Glutamatergic neuron (in vitro differentiated cells): ENCODE measurements at regions not wholly inside any gene's neighbourhood (a gene's known extent, or its start where the extent isn't known, plus 50 kb on each side); places are given as distances from the start of the nearest gene placed in this dataset.

Experiments used
- DNase-seq: peaks from one replicate; pipeline ENCODE4 v3.0.0; 2022
- H3K27ac Mint-ChIP-seq: one replicate; pipeline ENCODE4 v1.8.0; 2020; ENCODE audit warnings: mild to moderate bottlenecking, mixed read lengths, inconsistent platforms; ENCODE audit not compliant: unreplicated experiment
- H3K27me3 Mint-ChIP-seq: one replicate; pipeline ENCODE4 v1.8.0; 2020; ENCODE audit warnings: mild to moderate bottlenecking, moderate library complexity, mixed read lengths, inconsistent platforms; ENCODE audit not compliant: unreplicated experiment
- H3K36me3 Mint-ChIP-seq: one replicate; pipeline ENCODE4 v1.8.0; 2020; ENCODE audit warnings: mild to moderate bottlenecking, mixed read lengths, inconsistent platforms; ENCODE audit not compliant: unreplicated experiment
- H3K4me1 Mint-ChIP-seq: one replicate; pipeline ENCODE4 v1.8.0; 2020; ENCODE audit warnings: mild to moderate bottlenecking, low read depth, mixed read lengths, inconsistent platforms; ENCODE audit not compliant: unreplicated experiment
- H3K4me3 Mint-ChIP-seq: one replicate; pipeline ENCODE4 v1.8.0; 2020; ENCODE audit warnings: mild to moderate bottlenecking, mixed read lengths, inconsistent platforms; ENCODE audit not compliant: unreplicated experiment
- H3K9me3 Mint-ChIP-seq: one replicate; pipeline ENCODE4 v1.8.0; 2020; ENCODE audit warnings: mild to moderate bottlenecking, moderate library complexity, mixed read lengths, inconsistent platforms; ENCODE audit not compliant: unreplicated experiment
- CTCF ChIP-seq: fragments of 200-600 bp; sonication (generic); IDR thresholded peaks from one replicate; pipeline ENCODE4 v1.5.0; 2021; ENCODE audit not compliant: partially characterized antibody, unreplicated experiment

- Mint-ChIP-seq H3K4me1 (peaks cover 3% of the 10 kb centered on the region), H3K27me3 (no peaks in the 10 kb centered on the region), H3K36me3 (no peaks in the 10 kb centered on the region), H3K27ac (no peak overlapping the region), H3K4me3 (no peak overlapping the region), H3K9me3 (peaks cover 2% of the 10 kb centered on the region)
- TF ChIP-seq CTCF, result no peak
- DNase-seq, result no peak
Observed at GRCh38 chrX:45602151-45602550, 401.5 kb upstream of the DIPK2B start.

GRCh38 chrX:45601052-45601451, 400.4 kb upstream of the DIPK2B start:
- H3K27ac Mint-ChIP-seq, result no peak overlapping the region
- no peaks in the 10 kb centered on the region for H3K27me3 Mint-ChIP-seq
- no peak for TF ChIP-seq CTCF
- peaks cover 2% of the 10 kb centered on the region for H3K9me3 Mint-ChIP-seq
- H3K4me1 Mint-ChIP-seq, result peaks cover 3% of the 10 kb centered on the region
- no peak for DNase-seq
- no peaks in the 10 kb centered on the region for H3K36me3 Mint-ChIP-seq
- no peak overlapping the region for H3K4me3 Mint-ChIP-seq

GRCh38 chrX:45598861-45599260, 398.2 kb upstream of the DIPK2B start:
- no peak for DNase-seq
- peaks cover 3% of the 10 kb centered on the region for H3K4me1 Mint-ChIP-seq
- H3K4me3 Mint-ChIP-seq, result no peak overlapping the region
- no peak for TF ChIP-seq CTCF
- H3K36me3 Mint-ChIP-seq, result no peaks in the 10 kb centered on the region
- H3K27me3 Mint-ChIP-seq, result no peaks in the 10 kb centered on the region
- no peak overlapping the region for H3K27ac Mint-ChIP-seq
- no peaks in the 10 kb centered on the region for H3K9me3 Mint-ChIP-seq

GRCh38 chrX:45596188-45596808, 395.6 kb upstream of the DIPK2B start:
- no peak for DNase-seq
- H3K27me3 Mint-ChIP-seq, result no peaks in the 10 kb centered on the region
- no peaks in the 10 kb centered on the region for H3K9me3 Mint-ChIP-seq
- peaks cover 3% of the 10 kb centered on the region for H3K4me1 Mint-ChIP-seq
- H3K27ac Mint-ChIP-seq, result no peak overlapping the region
- no peak for TF ChIP-seq CTCF
- H3K36me3 Mint-ChIP-seq, result no peaks in the 10 kb centered on the region
- no peak overlapping the region for H3K4me3 Mint-ChIP-seq

- TF ChIP-seq CTCF, result no peak
- H3K36me3 Mint-ChIP-seq, result no peaks in the 10 kb centered on the region
- H3K4me3 Mint-ChIP-seq, result no peak overlapping the region
- H3K9me3 Mint-ChIP-seq, result no peaks in the 10 kb centered on the region
- H3K27me3 Mint-ChIP-seq, result no peaks in the 10 kb centered on the region
- H3K4me1 Mint-ChIP-seq, result no peaks in the 10 kb centered on the region
- no peak for DNase-seq
- no peak overlapping the region for H3K27ac Mint-ChIP-seq
Observed at GRCh38 chrX:45592101-45592500, 391.4 kb upstream of the DIPK2B start.
